Mesenchymal stem cell (in vitro differentiated cells and primary cell): ENCODE measurements at regions not wholly inside any gene's neighbourhood (a gene's known extent, or its start where the extent isn't known, plus 50 kb on each side); places are given as distances from the start of the nearest gene placed in this dataset.

ENCODE experiments used
- DNase-seq: peaks from one replicate; pipeline ENCODE4 v3.0.0-alpha.2; 2013
- H2AFZ ChIP-seq: one replicate; pipeline ENCODE4 v1.6.1; 2013; ENCODE audit warnings: low read depth, mild to moderate bottlenecking, control low read depth, inconsistent platforms, low read length, moderate library complexity
- H2AK5ac ChIP-seq: 2 replicates; pipeline ENCODE4 v1.6.1; 2013; ENCODE audit warnings: low read length, moderate library complexity, mild to moderate bottlenecking, inconsistent platforms; ENCODE audit not compliant: severe bottlenecking
- H2BK120ac ChIP-seq: one replicate; pipeline ENCODE4 v1.6.1; 2013; ENCODE audit warnings: low read depth, mild to moderate bottlenecking, inconsistent platforms, low read length, moderate library complexity
- H2BK12ac ChIP-seq, 2 experiments: one replicate each; pipeline ENCODE4 v1.6.1; 2013; ENCODE audit warnings: inconsistent platforms in 2 of 2, low read length in 2 of 2, mild to moderate bottlenecking in 2 of 2, moderate library complexity in 2 of 2, control low read depth in 1 of 2
- H2BK15ac ChIP-seq: one replicate; pipeline ENCODE4 v1.6.1; 2013; ENCODE audit warnings: mild to moderate bottlenecking, low read depth, inconsistent platforms; ENCODE audit not compliant: poor library complexity, severe bottlenecking
- H2BK5ac ChIP-seq: 2 replicates; pipeline ENCODE4 v1.6.1; 2013; ENCODE audit warnings: low read depth, mild to moderate bottlenecking, low read length, control low read depth, inconsistent platforms; ENCODE audit not compliant: poor library complexity, severe bottlenecking
- H3K14ac ChIP-seq, 2 experiments: one replicate each; pipeline ENCODE4 v1.6.1; 2013; ENCODE audit warnings: inconsistent platforms in 2 of 2, low read length in 2 of 2, control low read depth in 1 of 2, mild to moderate bottlenecking in 1 of 2, moderate library complexity in 1 of 2
- H3K18ac ChIP-seq, 2 experiments: one replicate each; pipeline ENCODE4 v1.6.1; 2013; ENCODE audit warnings: inconsistent platforms in 2 of 2, low read length in 2 of 2, control low read depth in 1 of 2, low read depth in 1 of 2, mild to moderate bottlenecking in 1 of 2
- H3K23ac ChIP-seq, 2 experiments: one replicate each; pipeline ENCODE4 v1.6.1; 2013; ENCODE audit warnings: inconsistent platforms in 2 of 2, low read length in 2 of 2, mild to moderate bottlenecking in 2 of 2, moderate library complexity in 2 of 2, control low read depth in 1 of 2
- H3K27ac ChIP-seq: 2 replicates; pipeline ENCODE4 v1.5.1; 2013; ENCODE audit warnings: mild to moderate bottlenecking, moderate library complexity, low read length, control low read depth, inconsistent platforms; ENCODE audit not compliant: poor library complexity, severe bottlenecking
- H3K27me3 ChIP-seq, 2 experiments: 2 replicates each; pipeline versions ENCODE4 v1.6.1 to v1.7.0; 2013; ENCODE audit warnings: low read length in 2 of 2, mild to moderate bottlenecking in 2 of 2, moderate library complexity in 2 of 2, control low read depth in 1 of 2, inconsistent platforms in 1 of 2; ENCODE audit not compliant: control insufficient read depth in 1 of 2, insufficient read depth in 1 of 2
- H3K36me3 ChIP-seq, 2 experiments: 2 replicates each; pipeline versions ENCODE4 v1.6.1 to v1.7.0; 2013; ENCODE audit warnings: low read length in 2 of 2, control low read depth in 1 of 2, inconsistent platforms in 1 of 2, low read depth in 1 of 2, mild to moderate bottlenecking in 1 of 2; ENCODE audit not compliant: insufficient read depth in 2 of 2, control insufficient read depth in 1 of 2
- H3K4ac ChIP-seq, 2 experiments: one replicate each; pipeline ENCODE4 v1.6.1; 2013; ENCODE audit warnings: inconsistent platforms in 2 of 2, low read length in 2 of 2, mild to moderate bottlenecking in 2 of 2, moderate library complexity in 2 of 2, control low read depth in 1 of 2, low read depth in 1 of 2
- H3K4me1 ChIP-seq: 2 replicates; pipeline ENCODE4 v1.6.1; 2013; ENCODE audit warnings: low read depth, low read length, control low read depth; ENCODE audit not compliant: control insufficient read depth, insufficient read depth
- H3K4me2 ChIP-seq: 2 replicates; pipeline ENCODE4 v1.6.1; 2013; ENCODE audit warnings: low read length, mild to moderate bottlenecking, inconsistent platforms; ENCODE audit not compliant: poor library complexity, severe bottlenecking
- H3K4me3 ChIP-seq, 2 experiments: 2 replicates each; pipeline versions ENCODE4 v1.5.1 to v1.7.0; 2013; ENCODE audit warnings: low read length in 2 of 2, mild to moderate bottlenecking in 2 of 2, control low read depth in 1 of 2, low read depth in 1 of 2; ENCODE audit not compliant: insufficient read depth in 1 of 2
- H3K79me1 ChIP-seq: replicated peaks from 2 replicates; pipeline ENCODE4 v1.6.1; 2013; ENCODE audit warnings: mild to moderate bottlenecking, control low read depth, low read length, inconsistent platforms; ENCODE audit not compliant: poor library complexity, severe bottlenecking
- H3K9ac ChIP-seq: 2 replicates; pipeline ENCODE4 v1.7.0; 2013; ENCODE audit warnings: mild to moderate bottlenecking, low read length, moderate library complexity
- H3K9me3 ChIP-seq: 2 replicates; pipeline ENCODE4 v1.7.0; 2013; ENCODE audit warnings: mild to moderate bottlenecking, low read length; ENCODE audit not compliant: control insufficient read depth
- H4K8ac ChIP-seq: one replicate; pipeline ENCODE4 v1.6.1; 2013; ENCODE audit warnings: inconsistent platforms, mild to moderate bottlenecking, low read length, moderate library complexity
- H4K91ac ChIP-seq: one replicate; pipeline ENCODE4 v1.6.1; 2013; ENCODE audit warnings: mild to moderate bottlenecking, low read length, inconsistent platforms
- WGBS: methylation state at CpG from one replicate; pipeline ENCODE4 v1.1.7; 2013; ENCODE audit warnings: mixed read lengths; 5-methylcytosine and 5-hydroxymethylcytosine counted together

DNA sequence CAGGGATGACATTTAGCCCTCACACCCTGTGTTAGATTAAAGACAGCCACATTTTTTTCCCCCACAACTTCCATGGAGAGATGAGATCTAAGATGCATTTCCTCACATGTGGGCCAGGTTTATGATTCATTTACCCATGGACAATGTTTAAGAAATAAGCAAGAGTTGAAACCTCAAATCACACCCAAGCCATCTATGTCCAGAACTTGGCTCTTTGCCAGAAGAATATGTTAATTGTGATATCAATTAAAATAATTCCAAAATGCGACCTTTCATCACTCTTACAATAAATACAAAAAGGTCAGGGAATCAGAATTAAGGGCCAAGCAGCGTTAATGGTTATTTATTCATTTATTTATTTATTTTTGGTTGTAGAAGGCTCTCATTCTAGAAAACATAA is 1376.9 kb upstream of the TMEM132C start:
- Histone ChIP-seq H3K23ac (no peak overlapping the region), H3K27ac (no peak overlapping the region), H4K8ac (no peak overlapping the region), H3K4me1 (no peaks in the 10 kb centered on the region), H3K9ac (no peak overlapping the region), H3K4me2 (no peak overlapping the region), H2BK120ac (no peak overlapping the region), H2BK5ac (no peak overlapping the region), H3K4ac (no peak overlapping the region), H2BK12ac (no peak overlapping the region), H4K91ac (no peak overlapping the region), H3K36me3 (no peaks in the 10 kb centered on the region), H2BK15ac (no peak overlapping the region), H3K4me3 (no peak overlapping the region), H3K14ac (no peak overlapping the region), H3K18ac (no peak overlapping the region), H3K79me1 (no peaks in the 10 kb centered on the region), H3K9me3 (peaks cover 2% of the 10 kb centered on the region), H2AK5ac (no peak overlapping the region), H3K27me3 (no peaks in the 10 kb centered on the region), H2AFZ (no peak overlapping the region)
- DNase-seq: no peak
- WGBS: no CpG with 5 or more reads among the region's 2 CpGs

DNA sequence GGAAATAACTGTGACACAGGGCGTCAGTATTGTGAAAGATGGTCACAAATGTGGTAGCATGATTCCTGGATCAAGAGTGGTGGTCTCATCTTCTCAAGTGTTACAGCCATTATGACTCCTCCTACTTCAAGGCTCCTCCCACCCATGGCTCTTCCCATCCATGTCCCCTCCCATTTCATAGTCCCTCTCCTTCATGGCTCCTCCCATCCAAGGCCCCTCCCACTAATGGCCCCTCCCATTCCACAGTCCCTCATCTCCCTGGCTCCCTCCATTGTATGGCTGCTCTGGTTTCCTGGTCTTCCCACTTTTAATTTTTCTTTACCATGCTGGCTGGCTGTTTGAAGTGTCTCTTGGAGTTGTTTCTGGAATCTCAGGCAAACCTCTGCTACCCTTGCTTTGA is 1375.2 kb upstream of the TMEM132C start:
- no peak overlapping the region for H4K8ac ChIP-seq
- no peaks in the 10 kb centered on the region for H3K27me3 ChIP-seq
- H3K23ac ChIP-seq: no peak overlapping the region
- H3K27ac ChIP-seq: no peak overlapping the region
- H2BK15ac ChIP-seq: no peak overlapping the region
- no peaks in the 10 kb centered on the region for H3K79me1 ChIP-seq
- H3K18ac ChIP-seq: no peak overlapping the region
- WGBS: 100% methylated on average over 1 of the region's 1 CpG
- H3K9me3 ChIP-seq: peaks cover 2% of the 10 kb centered on the region
- no peak overlapping the region for H3K9ac ChIP-seq
- no peak overlapping the region for H2AK5ac ChIP-seq
- no peak overlapping the region for H3K4ac ChIP-seq
- DNase-seq: no peak
- no peak overlapping the region for H2AFZ ChIP-seq
- no peak overlapping the region for H3K4me2 ChIP-seq
- no peak overlapping the region for H2BK5ac ChIP-seq
- no peak overlapping the region for H2BK12ac ChIP-seq
- H3K4me1 ChIP-seq: no peaks in the 10 kb centered on the region
- H3K14ac ChIP-seq: no peak overlapping the region
- H3K4me3 ChIP-seq: no peak overlapping the region
- no peak overlapping the region for H4K91ac ChIP-seq
- H3K36me3 ChIP-seq: no peaks in the 10 kb centered on the region
- H2BK120ac ChIP-seq: no peak overlapping the region

DNA sequence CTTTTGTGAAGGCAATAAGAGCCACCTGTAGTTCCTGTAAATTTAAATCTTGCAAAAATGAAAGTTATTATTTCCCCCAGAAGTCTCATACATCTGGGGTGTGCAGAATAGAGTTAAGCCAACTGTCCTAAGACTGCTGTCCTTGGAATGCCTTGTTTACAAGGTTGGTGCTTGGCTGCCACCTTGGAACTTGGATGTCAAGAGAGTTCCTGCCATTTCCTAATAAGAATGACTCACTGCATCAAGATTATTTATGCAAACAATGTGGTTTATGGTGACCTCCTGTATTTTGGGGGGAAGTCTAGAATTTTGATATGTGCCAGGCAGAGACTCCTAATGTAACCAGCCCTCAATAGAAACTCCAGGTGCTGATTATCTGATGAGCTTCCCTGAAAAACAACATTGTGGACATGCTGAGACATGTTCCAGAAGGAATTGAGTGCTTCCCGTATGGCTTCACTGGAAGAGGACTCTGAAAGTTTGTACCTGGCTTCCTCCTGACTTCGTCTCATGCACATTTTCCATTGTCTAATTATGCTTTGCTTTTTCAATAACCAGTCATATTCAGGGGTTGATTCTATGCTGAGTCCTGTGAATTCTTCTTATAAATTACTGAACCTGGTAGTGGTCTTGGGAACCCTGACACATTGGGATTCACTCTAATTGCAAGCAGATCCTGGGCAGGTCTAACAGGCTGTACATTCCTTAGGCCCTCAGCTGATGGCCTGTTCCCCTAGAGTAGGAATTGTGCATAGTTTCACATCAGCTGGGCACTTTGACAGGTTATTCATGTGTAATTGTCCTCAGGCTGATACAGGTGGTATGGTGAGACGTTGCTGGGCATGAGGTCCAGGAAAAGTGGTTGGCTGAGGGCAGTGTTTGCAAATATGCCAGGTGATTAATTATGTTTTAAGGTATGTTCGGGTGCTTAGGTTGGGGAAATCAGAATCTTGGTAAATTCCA is 1370.7 kb upstream of the TMEM132C start:
- H3K36me3 ChIP-seq: no peaks in the 10 kb centered on the region
- no peak overlapping the region for H3K4me2 ChIP-seq
- no peak overlapping the region for H3K9ac ChIP-seq
- no peak overlapping the region for H3K18ac ChIP-seq
- H3K27me3 ChIP-seq: no peaks in the 10 kb centered on the region
- no peak overlapping the region for H4K8ac ChIP-seq
- no peak overlapping the region for H2BK120ac ChIP-seq
- H2AK5ac ChIP-seq: no peak overlapping the region
- 48% methylated on average over 3 of the region's 4 CpGs for WGBS
- H3K4ac ChIP-seq: no peak overlapping the region
- no peak overlapping the region for H3K4me3 ChIP-seq
- no peak overlapping the region for H3K27ac ChIP-seq
- no peak for DNase-seq
- no peak overlapping the region for H3K14ac ChIP-seq
- no peak overlapping the region for H2BK12ac ChIP-seq
- H3K79me1 ChIP-seq: no peaks in the 10 kb centered on the region
- H2BK5ac ChIP-seq: no peak overlapping the region
- no peak overlapping the region for H4K91ac ChIP-seq
- no peak overlapping the region for H3K23ac ChIP-seq
- no peak overlapping the region for H2BK15ac ChIP-seq
- H3K4me1 ChIP-seq: no peaks in the 10 kb centered on the region
- H3K9me3 ChIP-seq: peaks cover 2% of the 10 kb centered on the region
- H2AFZ ChIP-seq: no peak overlapping the region

DNA sequence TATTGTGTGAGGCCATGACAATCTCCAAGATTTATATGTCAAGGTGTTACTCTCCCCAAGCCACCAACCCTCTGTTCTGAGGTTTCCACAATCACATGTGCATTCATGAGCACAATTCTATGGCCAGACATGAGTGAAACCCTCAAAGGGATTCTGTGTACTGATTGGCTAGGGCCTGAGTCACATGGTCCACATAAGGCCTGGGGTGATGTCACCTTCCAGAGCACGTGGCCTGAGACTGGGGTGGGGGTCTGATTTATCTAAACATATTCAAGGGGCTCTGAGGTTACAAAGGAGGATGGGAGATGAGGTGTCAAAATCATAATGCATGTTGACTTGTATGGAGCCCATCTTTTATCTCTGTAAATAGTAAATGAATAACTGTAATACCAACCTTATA is 1369.9 kb upstream of the TMEM132C start:
- H3K9ac ChIP-seq: no peak overlapping the region
- no peaks in the 10 kb centered on the region for H3K27me3 ChIP-seq
- no peak overlapping the region for H3K4me3 ChIP-seq
- no peak overlapping the region for H2BK5ac ChIP-seq
- H3K4me1 ChIP-seq: no peaks in the 10 kb centered on the region
- no peak overlapping the region for H3K27ac ChIP-seq
- no peak overlapping the region for H2AFZ ChIP-seq
- no peaks in the 10 kb centered on the region for H3K36me3 ChIP-seq
- no peak overlapping the region for H4K91ac ChIP-seq
- H4K8ac ChIP-seq: no peak overlapping the region
- H3K4me2 ChIP-seq: no peak overlapping the region
- H3K23ac ChIP-seq: no peak overlapping the region
- no peak overlapping the region for H3K14ac ChIP-seq
- H2AK5ac ChIP-seq: no peak overlapping the region
- peaks cover 2% of the 10 kb centered on the region for H3K9me3 ChIP-seq
- H3K4ac ChIP-seq: no peak overlapping the region
- H3K79me1 ChIP-seq: no peaks in the 10 kb centered on the region
- no peak overlapping the region for H2BK12ac ChIP-seq
- 0% methylated on average over 1 of the region's 1 CpG for WGBS
- DNase-seq: no peak
- no peak overlapping the region for H3K18ac ChIP-seq
- no peak overlapping the region for H2BK120ac ChIP-seq
- no peak overlapping the region for H2BK15ac ChIP-seq
